SIG-M5 (cell line): ENCODE measurements at regions not wholly inside any gene's neighbourhood (a gene's known extent, or its start where the extent isn't known, plus 50 kb on each side); places are given as distances from the start of the nearest gene placed in this dataset.
"Not testable (repeated sequence)": the region's sequence is repeated elsewhere in the genome, so short reads cannot be mapped to it uniquely, and the experiment has no call there.

Experiments used
- DNase-seq: peaks from one replicate; lab custom pipeline; 2025; lab: John Stamatoyannopoulos, UW

DNA sequence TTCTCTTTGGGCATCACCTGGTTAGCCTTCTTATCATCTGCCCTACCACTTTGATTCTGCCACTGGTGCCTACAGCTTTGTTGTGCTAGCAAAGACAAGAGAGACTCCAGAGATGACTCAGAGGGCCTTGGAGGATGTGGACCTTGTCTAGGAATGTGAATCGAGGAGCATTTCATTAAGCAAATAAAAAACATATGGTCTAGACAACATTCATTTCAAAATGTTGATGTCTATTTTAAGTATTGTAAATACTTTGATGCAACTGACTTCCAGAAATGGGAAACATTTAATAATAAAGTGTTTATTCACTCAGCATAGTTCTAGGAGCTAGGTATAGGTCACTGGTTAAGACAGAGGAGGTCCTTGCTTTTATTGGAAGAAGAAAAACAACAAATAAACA, 195.5 kb downstream of the CDCA7 start:
- no peak for DNase-seq

DNA sequence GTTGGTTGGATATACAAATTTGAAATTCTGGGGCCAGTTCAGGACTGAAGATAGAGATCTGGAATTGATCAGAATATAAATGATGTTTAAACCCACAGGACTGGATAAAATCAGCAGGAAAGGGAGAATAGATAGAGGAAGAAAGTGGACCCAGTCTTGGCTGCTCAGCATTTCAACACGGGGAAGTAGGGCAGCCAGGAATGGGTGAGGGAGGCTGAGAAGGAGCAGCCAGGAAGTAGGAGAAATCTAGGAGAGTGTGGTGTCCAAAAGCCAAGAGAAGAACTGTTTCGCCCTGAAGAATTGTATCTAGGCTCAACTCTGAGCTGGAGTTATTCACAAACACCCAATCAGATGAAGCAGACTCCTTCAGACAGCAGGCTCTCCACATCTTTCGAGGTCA, 197.9 kb downstream of the CDCA7 start:
- no peak for DNase-seq

DNA sequence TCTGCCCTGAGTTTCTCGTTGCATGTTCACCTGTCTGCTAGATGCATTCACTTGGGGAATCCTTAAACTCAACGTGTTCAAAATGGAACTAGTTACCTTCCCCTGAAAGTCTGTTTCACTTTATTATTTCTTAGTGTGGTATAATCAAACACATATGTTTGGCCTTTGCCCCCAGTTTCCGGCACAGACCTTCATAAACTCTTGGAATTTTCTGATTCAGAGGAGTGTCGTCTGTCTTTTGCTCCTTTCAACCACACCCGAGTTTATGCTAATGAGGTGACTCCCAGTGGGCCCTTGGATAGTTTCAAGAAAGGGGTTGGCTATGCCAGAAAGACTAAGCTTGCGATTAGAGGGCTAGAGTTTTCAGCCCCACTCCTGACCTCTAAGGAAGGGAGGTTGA, 198.9 kb downstream of the CDCA7 start:
- DNase-seq = no peak

DNA sequence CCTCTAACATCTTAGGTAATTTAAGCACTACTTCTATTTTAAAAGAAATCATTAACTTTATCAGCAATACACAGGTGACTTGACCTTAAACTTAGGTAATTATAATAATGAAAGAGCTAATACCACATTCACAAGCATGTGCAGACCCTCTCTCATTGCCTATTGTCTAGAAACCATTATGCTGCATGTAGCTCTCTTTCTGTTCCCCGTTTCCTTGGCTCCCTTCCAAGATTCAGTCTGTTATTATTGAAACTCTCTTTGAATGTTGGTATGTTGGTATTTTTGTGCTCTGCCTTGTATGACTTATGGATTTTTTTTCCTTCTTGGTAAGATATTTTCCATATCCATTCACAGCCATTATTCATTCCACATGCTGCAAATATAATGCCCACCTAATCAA, 201.2 kb downstream of the CDCA7 start:
- no peak for DNase-seq

DNA sequence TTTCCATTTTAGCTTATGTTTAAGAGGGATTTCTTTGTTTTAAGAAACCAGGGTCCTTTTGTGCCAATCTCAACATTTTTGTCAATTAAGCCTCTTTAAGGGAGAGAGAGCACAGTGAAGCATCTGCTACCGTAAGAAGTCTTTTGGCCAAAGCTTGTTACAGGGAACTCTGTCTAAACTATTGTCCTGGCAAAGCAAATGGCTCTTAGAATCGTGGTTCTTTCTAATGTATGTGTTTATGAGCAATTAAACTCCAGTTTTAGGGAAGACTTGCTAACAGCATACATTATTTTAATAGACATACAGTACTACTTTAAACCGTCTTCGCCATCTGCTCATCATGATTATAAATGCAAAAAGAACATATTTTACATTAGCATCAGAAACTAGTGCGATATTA, 202.1 kb downstream of the CDCA7 start:
- no peak for DNase-seq

DNA sequence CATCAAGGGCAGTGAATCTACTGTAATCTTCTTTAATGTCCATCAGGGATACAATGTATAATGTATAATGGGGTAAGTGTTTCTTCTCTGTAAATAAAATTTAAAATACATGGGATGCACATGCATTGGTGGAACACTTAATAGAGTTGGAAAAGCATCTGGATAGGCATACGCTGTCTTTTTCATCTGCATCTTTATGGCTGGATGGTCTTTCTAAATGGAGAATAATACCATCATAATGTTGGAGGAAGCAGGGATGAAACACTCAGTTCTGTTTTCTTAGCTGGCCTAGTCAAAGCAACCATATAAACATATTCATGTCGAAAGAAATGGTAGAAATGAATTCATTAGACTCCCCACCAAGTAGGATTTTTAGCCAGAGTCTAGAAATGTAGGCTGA, 202.8 kb downstream of the CDCA7 start:
- DNase-seq = no peak

DNA sequence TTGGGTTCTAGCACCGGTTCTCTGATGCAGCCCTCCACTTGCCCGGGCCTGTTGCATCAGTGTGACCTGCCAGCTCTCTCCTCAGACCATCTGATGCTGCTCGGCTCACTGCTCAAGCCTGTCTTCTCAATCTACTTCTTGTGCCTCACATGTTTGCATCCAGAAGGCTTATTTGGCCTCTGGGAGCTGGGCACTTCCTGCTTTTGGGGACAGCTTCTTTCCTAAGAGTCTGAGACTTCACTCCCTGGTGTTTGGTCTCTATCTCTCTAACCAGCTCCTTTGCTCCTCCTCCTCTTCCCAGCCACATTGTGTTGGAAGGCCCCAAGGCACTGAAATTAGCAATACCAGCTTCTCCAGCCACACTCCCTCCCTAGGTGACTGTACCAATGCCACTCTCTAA, 212.8 kb downstream of the CDCA7 start:
- DNase-seq = no peak

DNA sequence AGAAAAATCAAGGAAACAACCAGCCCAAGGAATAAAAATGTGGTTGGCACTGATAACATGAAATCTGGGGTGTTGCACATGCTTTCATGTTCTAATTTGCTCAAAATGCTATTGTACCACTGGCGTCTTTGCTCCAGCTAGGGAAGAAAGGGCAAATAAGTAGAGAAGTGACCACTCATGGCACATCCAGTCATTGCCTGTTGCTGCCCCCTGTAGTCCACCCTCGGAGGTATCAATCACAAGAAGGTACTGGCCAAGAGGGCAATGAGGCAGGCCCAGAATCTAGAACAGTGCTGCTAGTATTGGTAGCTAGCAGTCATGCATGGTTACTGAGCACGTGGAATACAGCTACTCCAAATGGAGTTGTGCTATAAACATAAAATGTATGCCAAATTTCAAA, 213.4 kb downstream of the CDCA7 start:
- no peak for DNase-seq

DNA sequence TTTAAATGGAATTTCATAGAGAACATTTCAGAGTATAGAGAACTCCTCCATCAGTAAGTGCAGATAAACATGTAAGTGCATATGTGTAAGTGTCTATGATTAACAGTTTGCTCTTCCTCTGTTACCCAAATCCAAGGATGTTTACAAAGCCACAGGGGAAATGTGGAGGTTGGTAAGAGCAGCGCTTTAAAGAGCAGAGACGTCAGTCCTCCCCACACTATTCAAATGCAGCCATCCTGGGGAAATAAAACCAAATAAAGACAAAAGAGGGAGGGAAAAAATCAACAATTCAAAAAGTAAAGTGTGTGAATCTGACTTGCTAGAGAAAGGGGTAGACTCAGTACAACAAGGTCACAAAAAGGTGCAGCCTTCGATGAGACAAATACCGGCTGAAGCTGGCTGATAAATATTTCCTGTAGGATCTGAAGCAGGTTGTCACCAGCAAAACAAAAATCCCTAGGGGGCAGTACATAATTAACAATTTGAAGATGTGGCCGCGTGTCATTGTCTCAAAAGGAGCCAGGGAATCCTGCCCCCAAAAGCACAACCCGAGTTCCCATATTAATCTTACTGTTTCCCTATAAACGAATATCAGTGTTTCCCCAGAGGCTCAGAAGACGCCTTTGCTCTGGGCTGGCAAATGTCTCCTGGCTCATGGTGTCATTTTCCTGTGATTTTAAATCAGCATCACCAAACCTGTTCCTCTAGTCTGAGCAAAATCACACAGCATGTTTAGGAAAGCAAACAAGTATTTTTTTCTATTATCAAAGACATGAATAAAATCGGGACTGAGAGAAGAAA, 216.5 kb downstream of the CDCA7 start:
- no peak for DNase-seq

DNA sequence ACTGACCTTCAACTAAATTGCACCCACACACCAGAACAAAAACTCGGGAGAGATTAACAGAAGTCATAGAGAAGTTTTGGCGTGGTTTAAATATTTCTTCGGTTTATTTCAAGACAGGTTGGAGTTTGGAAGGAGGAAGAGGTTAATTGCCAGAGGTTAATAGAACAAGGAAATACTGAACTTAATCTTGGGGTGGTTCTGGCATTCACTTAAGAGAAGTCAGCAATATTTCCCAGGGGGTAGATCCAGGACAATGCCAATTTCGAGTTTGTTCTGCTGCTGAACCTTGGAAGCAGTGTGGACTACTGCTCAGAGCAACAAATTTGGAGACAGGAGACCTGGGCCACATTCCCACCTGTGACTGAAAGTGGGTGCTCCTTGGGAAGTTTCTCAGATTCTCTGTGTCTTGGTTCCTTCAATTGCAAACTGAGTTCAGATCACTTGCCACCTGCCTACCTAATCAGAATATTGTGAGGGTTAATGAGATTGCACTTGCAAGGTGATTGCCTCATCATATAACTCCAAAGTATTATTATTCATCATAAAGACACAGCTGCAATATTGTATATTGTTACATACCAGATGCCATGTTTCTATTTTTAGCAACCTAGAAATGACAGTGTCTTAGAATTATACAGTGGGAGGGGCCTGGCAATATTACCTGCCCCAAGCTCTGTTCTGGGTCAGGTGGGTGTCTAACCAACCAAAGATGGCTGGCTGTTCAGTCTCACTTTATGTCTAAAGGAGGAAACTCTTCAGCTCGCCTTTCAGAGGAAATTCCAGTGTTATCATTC, 217.4 kb downstream of the CDCA7 start:
- DNase-seq = no peak

DNA sequence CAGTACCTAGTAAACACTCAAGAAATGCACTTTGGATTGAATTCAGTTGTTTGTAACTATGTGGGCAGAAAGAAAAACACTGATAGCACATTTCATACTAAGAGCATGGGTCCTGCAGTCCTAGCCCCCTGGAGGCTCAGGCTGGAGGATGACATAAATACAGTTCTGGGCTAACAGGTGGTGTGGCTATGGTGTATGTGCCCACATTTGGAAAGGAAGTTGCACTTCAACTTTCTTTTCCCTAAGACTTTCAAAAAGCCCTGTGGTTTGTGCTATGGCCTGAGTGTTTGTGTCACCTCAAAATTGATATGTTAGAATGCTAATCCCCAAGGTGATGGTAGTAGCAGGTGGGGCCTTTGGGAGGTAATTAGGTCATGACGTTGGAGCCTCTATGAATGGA, 218.2 kb downstream of the CDCA7 start:
- DNase-seq = no peak

DNA sequence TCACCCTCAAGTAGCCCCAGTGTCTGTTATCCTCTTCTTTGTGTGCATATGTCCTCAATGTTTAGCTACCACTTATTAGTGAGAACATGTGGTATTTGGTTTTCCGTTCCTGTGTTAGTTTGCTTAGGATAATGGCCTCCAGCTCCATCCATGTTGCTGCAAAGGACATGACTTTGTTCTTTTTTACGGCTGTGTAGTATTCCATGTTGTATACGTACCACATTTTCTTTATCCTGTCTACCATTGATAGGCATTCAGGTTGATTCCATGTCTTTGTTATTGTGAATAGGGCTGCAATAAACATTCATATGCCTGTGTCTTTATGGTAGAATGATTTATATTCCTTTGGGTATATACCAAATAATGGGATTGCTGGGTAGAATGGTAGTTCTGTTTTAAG, 219.1 kb downstream of the CDCA7 start:
- DNase-seq = not testable (repeated sequence)

DNA sequence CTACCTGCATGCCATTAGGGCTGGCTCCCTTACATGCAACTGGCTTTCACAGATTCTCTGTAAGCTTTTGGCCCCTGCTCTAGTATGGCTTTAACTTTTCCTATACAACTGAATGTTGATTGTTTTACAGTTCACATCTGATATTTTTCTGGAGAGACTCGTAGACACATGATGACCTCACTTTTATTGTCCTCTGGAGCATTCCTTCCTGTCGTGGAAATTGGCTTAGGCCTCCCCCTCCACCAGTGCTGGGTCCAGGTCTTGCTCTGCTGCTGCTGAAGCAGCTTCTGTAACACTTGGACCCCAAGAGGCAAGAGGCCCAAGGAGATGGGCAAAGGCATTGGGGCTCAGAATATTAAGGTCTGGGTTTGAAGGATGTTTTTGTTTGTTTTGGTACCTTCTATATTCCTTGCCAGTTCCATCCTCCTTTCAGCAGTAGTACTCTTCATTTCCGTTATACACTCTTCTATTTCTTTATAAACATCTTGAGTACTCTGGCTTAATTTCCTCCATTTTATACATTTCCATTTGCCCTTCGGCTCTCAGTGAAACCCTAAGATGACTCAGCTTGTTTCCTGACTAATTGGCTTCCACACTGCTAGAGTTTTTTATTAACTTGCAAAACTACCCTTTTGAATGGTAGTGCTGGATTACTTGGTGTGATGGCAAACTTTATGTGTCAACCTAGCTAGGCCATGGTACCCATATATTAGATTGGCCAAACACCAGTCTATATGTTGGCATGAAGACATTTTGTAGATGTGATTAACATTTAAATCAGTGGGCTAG, 219.8 kb downstream of the CDCA7 start:
- DNase-seq = no peak

DNA sequence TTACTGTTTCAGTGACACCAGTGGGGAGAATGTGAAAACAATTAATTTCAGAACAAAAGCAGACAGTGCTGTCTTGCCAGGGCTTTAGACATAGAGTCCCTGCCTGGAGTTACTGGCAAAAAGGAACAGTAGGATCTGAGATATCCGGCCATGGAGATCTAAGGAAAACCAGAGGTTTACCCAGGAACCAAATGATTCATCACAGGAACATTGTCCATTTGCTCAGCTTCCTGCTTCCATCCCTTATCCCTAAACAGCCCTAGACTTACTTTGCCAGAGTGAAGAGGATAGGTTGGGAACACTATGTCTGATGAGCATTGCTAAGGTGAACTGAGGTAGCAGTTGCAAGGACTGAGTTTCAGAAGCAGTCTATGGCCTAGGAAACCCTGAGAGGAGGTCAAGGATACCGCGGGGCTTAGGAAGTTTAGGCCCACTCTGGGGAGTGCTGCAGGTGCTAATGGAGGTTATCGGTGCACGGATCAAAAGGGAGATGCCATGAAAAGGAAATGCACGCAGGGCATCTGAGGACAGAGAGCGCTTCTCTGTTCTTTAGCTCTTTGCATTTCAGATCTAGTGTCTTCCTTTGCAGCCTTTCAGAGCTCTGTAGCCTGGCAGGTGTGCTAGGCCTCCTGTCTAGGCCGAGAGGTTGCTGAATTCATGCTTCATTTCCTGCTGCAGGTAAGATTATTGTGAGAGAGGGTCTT, 223.9 kb downstream of the CDCA7 start:
- DNase-seq = no peak

DNA sequence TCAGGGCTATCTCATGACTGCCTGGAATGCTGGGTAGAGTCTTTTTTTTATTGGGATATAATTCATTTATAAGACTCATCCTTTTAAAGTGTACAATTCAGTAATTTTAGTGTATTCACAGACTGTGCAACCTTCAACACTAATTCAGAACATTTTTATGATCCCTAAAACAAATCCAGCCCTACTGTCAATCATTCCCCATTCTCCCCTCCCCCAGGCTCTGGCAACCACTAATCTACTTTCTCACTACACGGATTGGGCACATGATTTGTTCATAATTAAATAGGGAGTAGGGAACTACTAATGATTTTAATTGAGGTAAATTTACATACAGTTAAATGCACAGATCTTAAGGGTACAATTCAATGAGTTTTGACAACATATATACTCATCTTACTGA, 225.7 kb downstream of the CDCA7 start:
- DNase-seq = no peak

DNA sequence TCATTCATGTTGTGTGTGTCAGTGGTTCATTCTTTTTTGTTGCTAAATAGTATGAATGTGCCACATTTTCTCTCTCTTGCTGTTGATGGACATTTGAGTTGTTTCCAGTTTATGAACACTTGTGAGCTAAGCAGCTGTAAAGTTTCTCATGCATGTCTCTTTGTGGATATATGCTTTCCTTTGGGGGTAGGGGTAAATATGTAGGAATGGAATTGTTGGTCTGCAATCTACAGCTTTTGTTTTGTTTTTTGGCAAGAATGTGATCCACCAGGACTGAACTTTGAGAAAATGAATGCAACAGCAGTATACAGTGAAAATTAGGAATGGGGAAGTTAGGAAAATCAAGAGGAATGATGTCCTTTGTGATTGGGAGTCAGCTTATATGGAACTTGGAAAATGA, 226.3 kb downstream of the CDCA7 start:
- DNase-seq = no peak

DNA sequence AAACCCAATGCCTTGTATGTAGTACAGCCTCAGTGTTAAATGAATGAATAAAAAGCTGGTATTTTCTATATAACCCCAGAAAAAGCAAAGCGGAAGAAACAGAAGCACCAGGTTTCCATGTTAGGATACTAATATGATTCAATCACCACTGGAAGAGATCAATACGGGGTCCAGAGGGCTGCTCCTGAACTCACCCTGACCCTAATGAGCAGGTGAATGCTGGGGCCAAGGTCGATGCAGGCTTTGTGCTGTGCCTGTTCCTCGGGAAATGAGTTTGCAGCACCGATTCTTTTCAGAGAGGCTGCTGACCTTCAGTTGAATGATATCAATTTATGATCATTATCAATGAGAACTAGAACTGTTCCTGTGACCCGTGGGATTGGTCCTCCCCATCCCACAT, 228.5 kb downstream of the CDCA7 start:
- no peak for DNase-seq

DNA sequence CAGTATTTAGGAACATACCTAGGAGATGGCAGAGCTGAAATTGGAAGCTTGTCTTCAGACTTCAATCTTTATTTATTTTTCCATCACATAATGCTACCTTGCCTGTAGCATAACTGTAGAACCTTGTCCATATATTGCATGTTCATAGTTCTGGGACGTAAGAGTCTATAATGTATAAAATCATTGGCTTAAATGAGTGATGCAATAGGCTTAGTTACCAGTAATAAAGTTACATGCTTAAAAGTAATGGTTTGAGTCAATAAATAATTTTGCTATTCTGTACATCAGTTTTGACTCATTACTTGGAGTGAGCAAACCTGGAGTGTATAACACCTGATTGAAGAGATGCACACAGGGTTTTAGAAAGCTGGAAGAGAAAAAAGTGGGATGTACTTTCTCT, 229.3 kb downstream of the CDCA7 start:
- DNase-seq = no peak

DNA sequence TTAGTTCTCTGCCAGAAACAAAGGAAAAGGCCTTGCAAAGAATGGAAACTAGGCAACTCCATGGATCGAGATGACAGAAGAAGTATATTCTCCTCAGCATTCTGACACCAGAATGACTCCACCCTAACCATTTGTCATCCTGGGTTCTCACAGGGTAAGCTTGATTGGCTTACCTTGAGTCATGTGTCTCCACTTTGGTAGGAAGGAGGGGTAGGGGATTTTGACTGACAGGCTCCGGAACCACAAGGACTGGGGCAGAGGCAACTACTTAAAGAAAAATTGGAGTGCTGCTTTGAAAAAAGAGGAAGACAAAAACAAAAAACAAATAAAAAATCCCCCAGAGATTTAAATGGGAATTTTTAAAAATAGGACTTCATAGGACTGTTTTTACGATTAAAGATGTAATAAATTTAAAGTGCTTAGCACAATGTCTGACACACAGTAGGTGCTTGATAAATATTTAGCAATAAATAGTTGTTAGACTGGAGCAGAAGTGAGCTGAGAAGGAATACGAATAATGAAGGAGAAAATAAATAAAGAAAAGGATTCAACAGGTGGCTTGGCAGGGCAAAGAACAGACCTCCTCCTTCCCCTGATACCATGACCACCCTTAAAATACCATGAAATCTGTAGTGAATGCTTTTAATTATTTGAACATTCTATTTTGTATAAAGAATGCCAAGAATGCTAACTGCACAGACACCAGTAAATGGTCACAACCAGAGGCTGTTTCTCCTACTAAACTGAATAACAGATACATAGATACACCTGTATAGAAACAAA, 230.2 kb downstream of the CDCA7 start:
- DNase-seq = no peak

DNA sequence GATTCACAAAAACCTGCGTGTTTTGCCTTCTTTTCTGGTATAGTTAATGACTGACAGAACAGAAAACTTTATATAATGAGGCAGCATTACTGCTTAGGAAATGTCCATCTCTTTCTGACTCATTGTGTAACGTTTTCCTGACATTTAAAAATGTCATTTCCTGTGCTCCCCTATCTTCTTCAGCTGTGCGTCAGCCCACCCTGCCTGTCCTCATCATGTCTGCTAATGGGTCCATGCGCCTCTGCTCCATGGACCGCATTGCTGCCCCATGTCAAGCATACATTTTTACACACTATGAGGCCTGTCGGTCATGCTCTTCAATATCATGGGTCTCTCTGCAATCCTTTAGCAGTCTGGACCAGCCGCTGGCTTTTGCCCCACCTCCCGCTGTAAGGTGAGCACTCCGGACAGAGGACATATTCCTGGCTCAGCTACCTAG, 234.3 kb downstream of the CDCA7 start:
- no peak for DNase-seq

DNA sequence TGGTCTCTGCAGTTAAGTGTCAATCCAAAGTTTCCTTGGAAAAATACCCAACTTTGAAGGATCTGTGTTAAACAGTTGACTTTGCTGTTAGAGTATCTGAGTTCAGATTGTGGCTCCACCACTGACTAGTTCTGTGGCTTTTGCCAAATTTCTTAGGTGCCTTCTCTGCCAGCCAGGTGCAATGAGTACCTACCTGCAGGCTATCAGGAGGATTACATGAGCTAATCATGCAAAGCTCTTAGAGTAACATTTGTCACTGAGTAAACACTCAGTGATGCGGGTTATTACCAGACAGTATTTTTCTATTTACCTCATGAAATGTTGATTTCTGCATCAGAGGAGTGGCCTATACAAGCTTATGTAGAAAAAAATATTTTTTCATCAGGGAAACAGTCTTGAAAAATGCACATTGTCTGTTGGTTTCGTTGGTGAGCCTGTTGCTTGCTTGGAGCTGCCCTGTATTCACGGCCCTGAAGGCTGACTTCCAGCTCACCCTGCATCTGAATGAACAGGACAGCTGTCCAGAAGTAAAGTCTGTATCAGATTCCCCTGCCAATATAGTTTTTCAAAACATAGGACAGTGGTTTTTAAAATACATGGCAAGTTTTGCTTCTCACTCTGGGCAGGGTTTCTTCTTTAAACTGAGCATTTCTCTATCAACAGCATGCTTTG, 235.1 kb downstream of the CDCA7 start:
- no peak for DNase-seq
